Naive thymus-derived CD4-positive, alpha-beta T cell (primary cell): ENCODE measurements at regions not wholly inside any gene's neighbourhood (a gene's known extent, or its start where the extent isn't known, plus 50 kb on each side); places are given as distances from the start of the nearest gene placed in this dataset.
A peak's percentile ranks its signal among the peaks of the same experiment; 100 is the strongest.

Experiments
- ATAC-seq: fragments of 150-1000 bp; cut with Tn5 transposase; 2 replicates; pipeline ENCODE4 v1.10.0; 2021; ENCODE audit warnings: mild to moderate bottlenecking, moderate library complexity
- CTCF ChIA-PET: fragments of 350-600 bp; sonication (Branson Sonifier 250); formaldehyde crosslinking; loops from one replicate; lab custom pipeline; 2021; ENCODE audit warnings: antibody characterized with exemption; lab: Charles Lee
- POLR2A ChIA-PET: fragments of 350-600 bp; sonication (Branson Sonifier 250); formaldehyde crosslinking; loops from one replicate; lab custom pipeline; 2021; ENCODE audit warnings: antibody characterized with exemption, inconsistent platforms; lab: Charles Lee
- DNase-seq, 9 donors: peaks; one replicate each; pipeline versions ENCODE4 v3.0.0 to v3.0.0-alpha.2; 2020 to 2022; ENCODE audit warnings: mixed read lengths in 1 of 9
- H3K27ac ChIP-seq: one replicate; pipeline ENCODE4 v1.7.0; 2013; ENCODE audit warnings: mild to moderate bottlenecking, low read depth, low read length, moderate library complexity
- H3K27me3 ChIP-seq, 2 donors: one replicate each; pipeline ENCODE4 v1.7.0; 2013; ENCODE audit warnings: low read length in 2 of 2, mild to moderate bottlenecking in 2 of 2, moderate library complexity in 2 of 2; ENCODE audit not compliant: control insufficient read depth in 2 of 2, insufficient read depth in 2 of 2
- H3K36me3 ChIP-seq, 3 experiments: 1 replicate in 2 of 3; 2 replicates in 1 of 3; pipeline ENCODE4 v1.7.0; 2013; ENCODE audit warnings: low read length in 3 of 3, mild to moderate bottlenecking in 3 of 3, moderate library complexity in 1 of 3; ENCODE audit not compliant: insufficient read depth in 3 of 3, control insufficient read depth in 2 of 3
- H3K4me1 ChIP-seq, 2 donors: one replicate each; pipeline ENCODE4 v1.7.0; 2013; ENCODE audit warnings: low read length in 2 of 2, mild to moderate bottlenecking in 2 of 2, moderate library complexity in 1 of 2; ENCODE audit not compliant: control insufficient read depth in 2 of 2, insufficient read depth in 2 of 2
- H3K4me3 ChIP-seq: 2 replicates; pipeline ENCODE4 v1.7.0; 2013; ENCODE audit warnings: mild to moderate bottlenecking, low read length
- H3K9me3 ChIP-seq, 3 experiments: 1 replicate in 2 of 3; 2 replicates in 1 of 3; pipeline ENCODE4 v1.7.0; 2013; ENCODE audit warnings: low read length in 3 of 3; ENCODE audit not compliant: control insufficient read depth in 2 of 3
- H3K27ac Mint-ChIP-seq, 9 donors: one replicate each; pipeline ENCODE4 v1.8.0; 2020 to 2022; ENCODE audit warnings: mixed read lengths in 9 of 9, mild to moderate bottlenecking in 8 of 9, moderate library complexity in 5 of 9, inconsistent platforms in 2 of 9
- H3K27me3 Mint-ChIP-seq, 5 donors: one replicate each; pipeline ENCODE4 v1.8.0; 2021 to 2022; ENCODE audit warnings: mixed read lengths in 5 of 5, mild to moderate bottlenecking in 1 of 5
- H3K36me3 Mint-ChIP-seq, 5 donors: one replicate each; pipeline ENCODE4 v1.8.0; 2020 to 2022; ENCODE audit warnings: mixed read lengths in 5 of 5, mild to moderate bottlenecking in 3 of 5, inconsistent platforms in 1 of 5
- H3K4me1 Mint-ChIP-seq, 7 donors: one replicate each; pipeline ENCODE4 v1.8.0; 2020 to 2022; ENCODE audit warnings: mixed read lengths in 7 of 7, mild to moderate bottlenecking in 3 of 7, inconsistent platforms in 1 of 7
- H3K4me3 Mint-ChIP-seq, 10 donors: one replicate each; pipeline ENCODE4 v1.8.0; 2020 to 2022; ENCODE audit warnings: mild to moderate bottlenecking in 10 of 10, mixed read lengths in 10 of 10, moderate library complexity in 6 of 10, inconsistent platforms in 2 of 10
- H3K9me3 Mint-ChIP-seq, 11 donors: one replicate each; pipeline ENCODE4 v1.8.0; 2020 to 2022; ENCODE audit warnings: mixed read lengths in 11 of 11, mild to moderate bottlenecking in 4 of 11, inconsistent platforms in 1 of 11, moderate library complexity in 1 of 11
- intact Hi-C, 2 donors: fragments of 100-400 bp; cut with micrococcal nuclease; formaldehyde crosslinking; loops; one replicate each; pipeline ENCODE4 v1.15.1; 2023

DNA sequence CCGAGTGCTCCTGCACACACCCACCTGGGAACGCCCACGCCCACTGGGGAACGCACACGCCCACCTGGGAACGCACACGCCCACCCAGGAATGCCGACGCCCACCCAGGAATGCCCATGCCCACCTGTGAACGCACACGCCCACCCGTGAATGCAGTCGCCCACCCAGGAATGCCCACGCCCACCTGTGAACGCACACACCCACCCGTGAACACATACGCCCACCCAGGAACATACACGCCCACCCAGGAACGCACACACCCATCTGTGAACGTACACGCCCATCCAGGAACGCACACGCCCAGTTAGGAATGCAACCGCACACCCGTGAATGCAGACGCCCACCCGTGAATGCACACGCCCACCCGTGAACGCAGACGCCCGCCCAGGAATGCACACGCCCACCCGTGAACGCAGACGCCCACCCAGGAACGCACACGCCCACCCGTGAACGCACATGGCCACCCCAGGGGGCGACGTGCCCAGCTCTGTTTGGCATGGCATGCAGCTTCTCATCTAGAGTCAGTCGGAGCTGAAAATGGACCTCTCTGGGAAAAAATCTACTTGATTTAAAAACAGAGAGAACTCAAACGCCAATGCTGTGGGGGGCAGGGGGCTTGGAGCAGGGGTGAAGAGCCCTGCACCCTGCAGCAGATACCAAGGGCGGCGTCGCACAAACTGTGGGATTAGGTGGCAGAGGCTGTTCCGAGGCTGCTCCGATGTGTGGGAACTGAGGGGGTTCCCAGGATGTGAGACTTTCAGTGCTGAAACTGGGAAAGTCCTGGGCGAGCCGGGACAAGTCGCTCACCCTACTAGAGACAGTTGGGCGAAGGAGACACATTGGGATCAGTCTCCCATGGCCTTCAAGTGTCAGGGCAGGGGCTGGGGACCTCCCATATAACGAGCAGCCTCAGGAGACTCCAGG, 83.3 kb downstream of the MYEOV start:
- H3K27ac Mint-ChIP-seq = no peak overlapping the region
- Histone ChIP-seq H3K27me3 (no peaks in the 10 kb centered on the region), H3K36me3 (no peaks in the 10 kb centered on the region), H3K4me3 (no peak overlapping the region), H3K4me1 (no peaks in the 10 kb centered on the region), H3K27ac (no peak overlapping the region), H3K9me3 (no peaks in the 10 kb centered on the region)
- ATAC-seq (no peak), DNase-seq (no peak)
- no peak overlapping the region for H3K4me3 Mint-ChIP-seq
- ChIA-PET POLR2A (no interaction called here), CTCF (no interaction called here)
- no peaks in the 10 kb centered on the region for H3K36me3 Mint-ChIP-seq
- peaks cover 0 to 8% (median 0%) of the 10 kb centered on the region in 7 donors for H3K4me1 Mint-ChIP-seq
- intact Hi-C loops = no loop called here
- no peaks in the 10 kb centered on the region for H3K9me3 Mint-ChIP-seq
- no peaks in the 10 kb centered on the region for H3K27me3 Mint-ChIP-seq

DNA sequence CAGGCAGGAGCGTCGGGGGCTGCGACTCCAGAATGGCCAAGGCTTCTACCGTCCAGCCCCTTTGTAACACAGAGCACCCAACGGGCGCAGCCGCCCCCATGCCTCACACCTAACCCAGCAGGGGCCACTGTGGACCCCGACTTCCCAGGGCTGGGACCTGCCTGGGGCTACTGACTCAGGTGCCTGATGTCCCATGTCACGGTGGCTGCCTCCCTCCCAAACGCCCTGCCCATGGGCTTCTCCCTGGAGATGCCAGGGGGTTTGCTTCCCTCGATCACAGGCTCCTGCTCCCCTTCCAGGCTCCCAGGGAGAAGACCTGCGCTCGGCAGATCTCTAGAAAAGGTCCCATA, 84.0 kb downstream of the MYEOV start:
- Mint-ChIP-seq H3K4me3 (no peak overlapping the region), H3K4me1 (peaks cover 0 to 7% (median 0%) of the 10 kb centered on the region in 7 donors), H3K9me3 (no peaks in the 10 kb centered on the region), H3K27ac (no peak overlapping the region), H3K36me3 (no peaks in the 10 kb centered on the region), H3K27me3 (no peaks in the 10 kb centered on the region)
- no peak for DNase-seq
- POLR2A ChIA-PET = no interaction called here
- intact Hi-C loops = no loop called here
- H3K4me3 ChIP-seq = no peak overlapping the region
- no peaks in the 10 kb centered on the region for H3K9me3 ChIP-seq
- ATAC-seq = no peak
- no peak overlapping the region for H3K27ac ChIP-seq
- no peaks in the 10 kb centered on the region for H3K27me3 ChIP-seq
- CTCF ChIA-PET = no interaction called here
- H3K36me3 ChIP-seq = no peaks in the 10 kb centered on the region
- no peaks in the 10 kb centered on the region for H3K4me1 ChIP-seq

DNA sequence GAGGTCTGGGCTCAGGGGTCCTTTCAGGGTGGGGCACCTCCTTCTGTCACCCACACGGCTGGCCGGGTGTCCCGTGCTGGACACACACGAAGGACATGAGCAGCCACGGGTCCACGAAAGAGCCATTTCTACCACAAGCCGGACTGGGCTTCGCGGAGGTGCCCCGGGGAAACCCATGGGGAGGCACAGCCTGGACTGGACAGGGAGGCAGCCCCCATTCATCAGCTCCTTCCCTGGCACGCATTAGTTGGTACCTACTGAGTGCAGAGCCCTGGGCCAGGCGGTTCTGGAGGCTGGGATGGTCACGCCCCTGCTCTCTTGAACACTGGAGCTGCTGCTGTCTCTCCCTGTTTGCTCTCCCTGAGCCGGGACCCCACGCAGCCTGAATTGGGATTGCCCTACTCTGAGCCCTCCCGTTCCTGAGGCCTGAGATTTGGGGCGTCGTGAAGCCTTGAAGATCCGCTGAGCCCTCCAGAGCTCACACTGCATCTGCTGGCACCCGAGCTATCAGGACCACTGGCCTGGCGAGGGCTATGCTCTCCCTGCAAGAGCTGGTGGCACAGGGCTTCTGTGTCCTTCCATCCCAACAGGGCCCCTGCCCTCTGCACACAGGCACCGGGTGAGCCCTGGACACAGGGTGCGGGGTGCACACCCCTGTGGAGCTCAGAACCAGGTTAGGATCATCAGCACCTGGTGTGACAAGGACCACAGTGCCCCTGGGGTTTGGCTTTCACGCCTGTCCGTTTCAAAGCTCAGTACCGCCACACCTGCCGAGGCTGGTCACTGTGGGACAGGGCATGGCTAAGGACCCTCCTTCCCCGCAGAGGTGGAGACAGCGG, 84.6 kb downstream of the MYEOV start:
- Histone ChIP-seq H3K27me3 (no peaks in the 10 kb centered on the region), H3K4me3 (no peak overlapping the region), H3K27ac (no peak overlapping the region), H3K36me3 (no peaks in the 10 kb centered on the region), H3K4me1 (no peaks in the 10 kb centered on the region), H3K9me3 (no peaks in the 10 kb centered on the region)
- DNase-seq = no peak
- CTCF ChIA-PET = no interaction called here
- intact Hi-C loops = no loop called here
- peaks cover 0 to 9% (median 0%) of the 10 kb centered on the region in 7 donors for H3K4me1 Mint-ChIP-seq
- POLR2A ChIA-PET = interaction anchor here (0.6 kb wide), 1 partner anchor 147 kb away, joined by 3 read pairs; no protein-coding TSS in a partner anchor
- no peak overlapping the region for H3K4me3 Mint-ChIP-seq
- H3K36me3 Mint-ChIP-seq = no peaks in the 10 kb centered on the region
- ATAC-seq = no peak
- H3K9me3 Mint-ChIP-seq = no peaks in the 10 kb centered on the region
- no peaks in the 10 kb centered on the region for H3K27me3 Mint-ChIP-seq
- no peak overlapping the region for H3K27ac Mint-ChIP-seq

DNA sequence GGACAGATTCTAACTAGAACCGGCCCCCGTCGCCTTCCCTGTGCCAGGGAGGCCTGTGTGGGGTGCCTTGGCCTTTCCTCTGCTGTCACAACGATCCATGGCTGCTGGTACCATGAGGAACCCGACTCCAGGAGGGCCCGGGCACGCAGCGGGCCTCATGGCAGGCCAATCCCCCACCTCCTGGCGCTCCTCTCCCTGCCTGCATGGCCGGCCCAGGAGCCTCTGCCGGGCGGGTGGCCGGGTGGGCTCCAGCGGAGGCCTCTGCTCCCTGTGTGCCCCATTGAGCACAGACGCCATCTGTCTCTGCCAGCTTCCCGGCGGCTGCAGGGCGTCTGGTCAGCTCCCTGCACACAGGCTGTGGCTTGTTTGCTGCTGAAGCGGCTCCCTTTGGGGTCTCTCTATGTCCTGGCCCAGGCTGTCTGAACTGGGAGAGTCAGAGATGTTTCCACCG, 86.5 kb downstream of the MYEOV start:
- H3K27me3 ChIP-seq = no peaks in the 10 kb centered on the region
- intact Hi-C loops = no loop called here
- no peak for ATAC-seq
- H3K9me3 Mint-ChIP-seq = peaks cover 0 to 2% (median 0%) of the 10 kb centered on the region in 11 donors
- ChIA-PET CTCF (no interaction called here), POLR2A (no interaction called here)
- H3K27ac ChIP-seq = no peak overlapping the region
- no peaks in the 10 kb centered on the region for H3K36me3 ChIP-seq
- H3K27me3 Mint-ChIP-seq = no peaks in the 10 kb centered on the region
- H3K36me3 Mint-ChIP-seq = no peaks in the 10 kb centered on the region
- H3K4me1 ChIP-seq = no peaks in the 10 kb centered on the region
- H3K9me3 ChIP-seq = no peaks in the 10 kb centered on the region
- DNase-seq = no peak
- no peak overlapping the region for H3K27ac Mint-ChIP-seq
- no peak overlapping the region for H3K4me3 Mint-ChIP-seq
- no peak overlapping the region for H3K4me3 ChIP-seq
- H3K4me1 Mint-ChIP-seq = peaks cover 0 to 5% (median 0%) of the 10 kb centered on the region in 7 donors

DNA sequence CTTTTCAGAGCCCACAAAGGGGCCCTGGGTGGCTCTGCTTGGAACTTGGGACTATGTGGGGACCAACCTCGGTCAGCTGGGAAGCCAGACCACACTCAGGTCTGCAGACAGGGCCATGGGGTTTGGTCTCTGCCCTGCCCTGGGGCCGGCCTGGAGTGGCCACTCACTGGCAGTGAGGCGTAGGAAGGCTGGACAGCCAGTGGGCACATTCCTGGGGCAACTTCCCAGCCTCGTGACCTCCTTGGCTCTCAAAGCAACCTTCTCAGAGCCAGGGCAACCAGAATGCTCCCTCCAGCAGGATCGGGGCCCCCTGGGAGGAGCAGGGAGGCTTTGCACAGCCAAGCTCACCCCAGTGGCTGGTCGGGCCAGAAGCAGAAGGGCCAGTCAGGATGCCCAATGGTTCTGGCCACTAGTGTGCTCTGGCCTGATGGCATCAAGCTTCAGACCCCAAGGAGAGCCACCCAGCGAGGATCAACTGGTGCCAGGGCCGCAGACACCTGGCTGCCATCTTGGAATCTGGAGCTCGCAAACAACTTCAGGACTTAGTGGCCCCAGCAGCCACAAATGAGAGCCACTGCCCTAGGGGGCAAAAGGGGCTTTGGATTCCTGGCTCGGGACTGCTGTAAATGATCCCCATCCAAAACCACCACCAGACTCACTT, 87.1 kb downstream of the MYEOV start:
- H3K27ac ChIP-seq = no peak overlapping the region
- POLR2A ChIA-PET = no interaction called here

DNA sequence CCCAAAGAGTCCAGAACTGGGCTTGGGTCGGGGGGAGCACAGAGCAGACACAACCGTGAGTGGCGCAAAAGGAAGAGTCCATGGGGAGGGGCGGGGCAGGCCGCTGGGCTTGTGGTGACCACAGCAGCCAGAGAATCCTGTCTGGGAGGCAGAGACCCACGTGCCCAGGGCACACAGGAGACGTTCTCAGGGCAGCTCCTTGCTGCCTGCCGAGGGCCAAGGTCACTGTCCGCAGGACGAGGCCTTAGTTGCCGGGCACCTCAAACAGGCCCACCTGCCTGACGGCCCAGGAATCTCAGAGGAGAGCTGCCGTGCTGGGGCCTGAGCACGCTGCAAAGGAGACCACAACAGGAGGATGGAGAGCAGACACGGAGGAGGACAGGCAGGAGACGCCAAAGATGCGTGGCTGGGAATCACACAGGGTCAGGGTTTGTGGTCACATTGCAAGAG, 87.8 kb downstream of the MYEOV start:
- no peaks in the 10 kb centered on the region for H3K4me1 ChIP-seq
- ATAC-seq (no peak), DNase-seq (peak in 1 of 9 donors; percentile 5)
- H3K36me3 ChIP-seq = no peaks in the 10 kb centered on the region
- H3K4me3 ChIP-seq = no peak overlapping the region
- Mint-ChIP-seq H3K4me3 (no peak overlapping the region), H3K27ac (no peak overlapping the region), H3K9me3 (peaks cover 0 to 4% (median 0%) of the 10 kb centered on the region in 11 donors), H3K27me3 (no peaks in the 10 kb centered on the region), H3K4me1 (peaks cover 0 to 5% (median 0%) of the 10 kb centered on the region in 7 donors), H3K36me3 (no peaks in the 10 kb centered on the region)
- POLR2A ChIA-PET = no interaction called here
- H3K27ac ChIP-seq = no peak overlapping the region
- CTCF ChIA-PET = no interaction called here
- no peaks in the 10 kb centered on the region for H3K27me3 ChIP-seq
- intact Hi-C loops = no loop called here
- H3K9me3 ChIP-seq = no peaks in the 10 kb centered on the region

More for the DNA sequence above, 87.1 kb downstream of the MYEOV start:
- Mint-ChIP-seq H3K36me3 (no peaks in the 10 kb centered on the region), H3K4me1 (peaks cover 0 to 5% (median 0%) of the 10 kb centered on the region in 7 donors), H3K4me3 (no peak overlapping the region), H3K9me3 (peaks cover 0 to 4% (median 0%) of the 10 kb centered on the region in 11 donors), H3K27ac (no peak overlapping the region), H3K27me3 (no peaks in the 10 kb centered on the region)
- intact Hi-C loops = no loop called here
- Histone ChIP-seq H3K4me3 (no peak overlapping the region), H3K9me3 (no peaks in the 10 kb centered on the region), H3K27me3 (no peaks in the 10 kb centered on the region), H3K4me1 (no peaks in the 10 kb centered on the region), H3K36me3 (no peaks in the 10 kb centered on the region)
- DNase-seq = no peak
- CTCF ChIA-PET = no interaction called here
- no peak for ATAC-seq
